ENCODE measurements at regions not wholly inside any gene's neighbourhood (a gene's known extent, or its start where the extent isn't known, plus 50 kb on each side); places are given as distances from the start of the nearest gene placed in this dataset.

- ChIA-PET CTCF (no interaction called here), POLR2A (ENCODE audit: low non-redundant PET) (no interaction called here)
- no peak for DNase-seq (ENCODE audit: low spot score)
- TF ChIP-seq, protein P1, sequence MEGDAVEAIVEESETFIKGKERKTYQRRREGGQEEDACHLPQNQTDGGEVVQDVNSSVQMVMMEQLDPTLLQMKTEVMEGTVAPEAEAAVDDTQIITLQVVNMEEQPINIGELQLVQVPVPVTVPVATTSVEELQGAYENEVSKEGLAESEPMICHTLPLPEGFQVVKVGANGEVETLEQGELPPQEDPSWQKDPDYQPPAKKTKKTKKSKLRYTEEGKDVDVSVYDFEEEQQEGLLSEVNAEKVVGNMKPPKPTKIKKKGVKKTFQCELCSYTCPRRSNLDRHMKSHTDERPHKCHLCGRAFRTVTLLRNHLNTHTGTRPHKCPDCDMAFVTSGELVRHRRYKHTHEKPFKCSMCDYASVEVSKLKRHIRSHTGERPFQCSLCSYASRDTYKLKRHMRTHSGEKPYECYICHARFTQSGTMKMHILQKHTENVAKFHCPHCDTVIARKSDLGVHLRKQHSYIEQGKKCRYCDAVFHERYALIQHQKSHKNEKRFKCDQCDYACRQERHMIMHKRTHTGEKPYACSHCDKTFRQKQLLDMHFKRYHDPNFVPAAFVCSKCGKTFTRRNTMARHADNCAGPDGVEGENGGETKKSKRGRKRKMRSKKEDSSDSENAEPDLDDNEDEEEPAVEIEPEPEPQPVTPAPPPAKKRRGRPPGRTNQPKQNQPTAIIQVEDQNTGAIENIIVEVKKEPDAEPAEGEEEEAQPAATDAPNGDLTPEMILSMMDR (conservative IDR thresholded peaks at IDR 0.05; ENCODE audit: low read depth) = no peak
- no peak overlapping the region for H3K27ac ChIP-seq
These were observed 157.8 kb downstream of the FGF18 start for GRCh38 chr5:171577042-171577758.

DNA sequence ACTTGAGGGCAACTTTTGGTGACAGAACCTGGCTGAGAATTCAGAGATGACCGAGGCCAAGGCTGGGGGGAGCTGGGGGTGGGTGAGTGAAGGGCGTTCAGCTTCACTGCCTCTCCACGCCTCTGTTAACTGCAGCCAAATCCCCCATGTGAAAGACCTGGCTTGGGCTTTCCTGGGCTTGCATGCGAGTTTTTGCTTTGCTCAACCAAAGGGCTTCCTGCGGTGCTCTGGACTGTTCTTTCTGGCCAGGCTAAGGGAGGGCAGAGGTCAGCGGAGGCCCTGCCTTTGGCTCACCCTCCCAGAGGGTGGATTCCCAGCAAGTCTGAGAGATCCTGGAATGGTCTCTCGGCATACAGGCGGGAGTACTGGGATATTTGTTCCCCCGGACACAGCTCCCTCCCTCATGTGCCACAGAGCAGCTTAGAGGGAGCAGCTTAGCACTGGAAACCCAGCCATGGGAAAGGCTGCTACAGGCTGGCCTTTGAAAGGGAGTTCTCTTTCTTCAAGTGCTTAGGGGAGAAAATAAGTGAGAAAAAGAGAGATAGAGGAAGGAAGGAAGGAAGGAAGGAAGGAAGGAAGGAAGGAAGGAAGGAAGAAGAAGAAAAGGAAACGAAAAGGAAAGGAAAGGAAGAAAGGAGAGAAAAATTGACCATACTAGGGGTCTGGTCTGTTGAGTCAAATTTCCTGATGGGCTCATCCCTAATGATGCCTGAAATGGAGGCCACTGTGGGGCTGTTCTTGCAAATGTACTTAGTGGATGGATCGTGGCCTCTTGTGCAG lies 158.8 kb downstream of the FGF18 start:
- CTCF ChIA-PET = no interaction called here
- no peak overlapping the region for H3K27ac ChIP-seq
- TF ChIP-seq, protein P1 (conservative IDR thresholded peaks at IDR 0.05; ENCODE audit: low read depth) = no peak
- POLR2A ChIA-PET (ENCODE audit: low non-redundant PET) = no interaction called here
- no peak for DNase-seq (ENCODE audit: low spot score)

DNA sequence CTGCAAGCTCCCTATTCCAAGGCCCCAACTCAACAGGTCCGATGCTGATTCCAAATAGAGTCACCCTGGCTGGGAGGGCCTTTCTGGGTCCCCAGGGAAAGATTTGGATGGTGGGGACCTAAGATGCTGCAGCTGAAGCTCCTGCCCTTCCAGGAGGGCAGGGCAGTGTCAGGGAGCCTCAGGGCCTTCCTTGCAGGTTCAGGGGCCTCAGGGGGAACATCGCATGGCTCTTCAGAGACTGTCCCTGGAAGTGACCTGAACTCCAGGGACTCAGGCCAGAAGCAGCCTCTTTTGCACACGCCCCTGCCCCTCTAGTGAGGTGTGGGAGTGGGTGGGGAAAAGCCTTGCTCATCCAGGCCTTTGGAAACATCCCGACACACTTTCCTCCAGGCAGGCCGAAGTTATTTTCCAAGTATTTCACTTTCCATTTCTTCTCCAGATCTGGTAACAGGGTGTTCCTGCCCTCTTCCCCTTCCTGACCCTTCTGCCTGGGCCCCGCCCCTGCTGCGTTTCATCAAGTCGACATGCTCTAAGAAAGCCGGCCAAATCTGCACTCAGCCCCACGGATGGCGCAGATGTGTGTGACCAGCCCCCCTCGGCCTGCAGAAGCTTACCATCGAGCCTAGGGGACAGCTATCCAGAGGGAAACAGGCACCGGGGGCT lies 159.5 kb downstream of the FGF18 start:
- no peak for DNase-seq (ENCODE audit: low spot score)
- ChIA-PET POLR2A (ENCODE audit: low non-redundant PET) (interaction anchor here (0.6 kb wide), 1 partner anchor 42 kb away, joined by 3 read pairs; no protein-coding TSS in a partner anchor), CTCF (interaction anchor here (0.6 to 0.9 kb wide), 2 partner anchors 160 to 933 kb away, joined by 3 read pairs; no protein-coding TSS in a partner anchor)
- H3K27ac ChIP-seq = no peak overlapping the region
- TF ChIP-seq, protein P1 (conservative IDR thresholded peaks at IDR 0.05; ENCODE audit: low read depth) = no peak

GRCh38 chr5:171579976-171580411 lies 160.5 kb downstream of the FGF18 start:
- H3K27ac ChIP-seq = no peak overlapping the region
- ChIA-PET POLR2A (ENCODE audit: low non-redundant PET) (no interaction called here), CTCF (interaction anchor here (0.5 to 0.6 kb wide), 2 partner anchors 45 to 529 kb away, joined by 3 read pairs; no protein-coding TSS in a partner anchor)
- DNase-seq (ENCODE audit: low spot score) = no peak
- TF ChIP-seq, protein P1 (conservative IDR thresholded peaks at IDR 0.05; ENCODE audit: low read depth) = no peak

GRCh38 chr5:171580502-171581265 lies 161.2 kb downstream of the FGF18 start:
- TF ChIP-seq, protein P1 (conservative IDR thresholded peaks at IDR 0.05; ENCODE audit: low read depth) = no peak
- CTCF ChIA-PET = interaction anchor here (0.5 to 0.6 kb wide), 3 partner anchors 45 to 529 kb away, joined by 3 read pairs; no protein-coding TSS in a partner anchor
- POLR2A ChIA-PET (ENCODE audit: low non-redundant PET) = no interaction called here
- H3K27ac ChIP-seq = no peak overlapping the region
- DNase-seq (ENCODE audit: low spot score) = no peak
